Mucosa of descending colon (tissue), 3 donors: ENCODE measurements at regions not wholly inside any gene's neighbourhood (a gene's known extent, or its start where the extent isn't known, plus 50 kb on each side); places are given as distances from the start of the nearest gene placed in this dataset.

ENCODE experiments used
- ATAC-seq: fragments of 200-7000 bp; cut with Tn5 transposase; one replicate; pipeline ENCODE4 v1.9.1; 2020; ENCODE audit warnings: mild to moderate bottlenecking, moderate library complexity
- DNase-seq, 3 donors: peaks; one replicate each; pipeline ENCODE4 v3.0.0-alpha.2; 2020
- H3K36me3 ChIP-seq: fragments of 200-600 bp; one replicate; pipeline ENCODE4 v1.8.0; 2021; ENCODE audit warnings: low read depth, mild to moderate bottlenecking
- H3K4me1 ChIP-seq: fragments of 200-600 bp; one replicate; pipeline ENCODE4 v1.8.0; 2021; ENCODE audit warnings: low read depth, mild to moderate bottlenecking
- H3K4me3 ChIP-seq: fragments of 200-600 bp; one replicate; pipeline ENCODE4 v1.8.0; 2021; ENCODE audit warnings: mild to moderate bottlenecking
- H3K9me3 ChIP-seq: fragments of 200-600 bp; one replicate; pipeline ENCODE4 v1.8.0; 2021; ENCODE audit warnings: mild to moderate bottlenecking
- CTCF ChIP-seq: fragments of 200-600 bp; IDR thresholded peaks from one replicate; pipeline ENCODE4 v1.8.0; 2022; ENCODE audit warnings: antibody characterized with exemption, mild to moderate bottlenecking
- intact Hi-C, 2 donors: fragments of 100-400 bp; cut with DNase I in 1 of 2; cut with micrococcal nuclease in 1 of 2; formaldehyde crosslinking; loops; one replicate each; pipeline versions ENCODE4 v1.11.0 to v1.11.1; 2022; cut with DNase I, micrococcal nuclease
- donor health status: DM: no; HTN: no; CAD: no; lungs with moderate emphysema.
- donor health status: DM: no; HTN: no; CAD: no.
- donor health status: DM: no; HTN: yes; CAD: no.

GRCh38 chr13:73416093-73416492 is 357.3 kb downstream of the KLF5 start:
- intact Hi-C loops, result no loop called here
- Histone ChIP-seq H3K9me3 (no peaks in the 10 kb centered on the region), H3K36me3 (no peaks in the 10 kb centered on the region), H3K4me1 (peaks cover 7% of the 10 kb centered on the region), H3K4me3 (no peak overlapping the region)
- DNase-seq, result no peak
- ATAC-seq, result no peak
- TF ChIP-seq CTCF, result no peak

GRCh38 chr13:73413656-73414055 is 354.9 kb downstream of the KLF5 start:
- peaks cover 7% of the 10 kb centered on the region for H3K4me1 ChIP-seq
- no peaks in the 10 kb centered on the region for H3K9me3 ChIP-seq
- TF ChIP-seq CTCF, result no peak
- DNase-seq, result no peak
- H3K36me3 ChIP-seq, result no peaks in the 10 kb centered on the region
- no peak overlapping the region for H3K4me3 ChIP-seq
- intact Hi-C loops, result no loop called here
- ATAC-seq, result no peak

- DNase-seq (no peak), ATAC-seq (no peak)
- Histone ChIP-seq H3K9me3 (no peaks in the 10 kb centered on the region), H3K4me3 (no peak overlapping the region), H3K4me1 (peaks cover 7% of the 10 kb centered on the region), H3K36me3 (no peaks in the 10 kb centered on the region)
- no peak for TF ChIP-seq CTCF
- intact Hi-C loops, result no loop called here
Measured at GRCh38 chr13:73412933-73413332, 354.1 kb downstream of the KLF5 start.

- no peak for TF ChIP-seq CTCF
- DNase-seq (no peak), ATAC-seq (peak; percentile 56)
- no peaks in the 10 kb centered on the region for H3K9me3 ChIP-seq
- no peak overlapping the region for H3K4me3 ChIP-seq
- H3K36me3 ChIP-seq, result no peaks in the 10 kb centered on the region
- peaks cover 7% of the 10 kb centered on the region for H3K4me1 ChIP-seq
- intact Hi-C loops, result no loop called here
Measured at GRCh38 chr13:73411067-73411809, 352.4 kb downstream of the KLF5 start.

GRCh38 chr13:73406454-73406853 is 347.6 kb downstream of the KLF5 start:
- ATAC-seq, result peak; percentile 73
- intact Hi-C loops, result loop anchor here in 1 of 2 donors (10.0 kb wide), 1 partner anchor 298 kb away; no protein-coding TSS in a partner anchor
- H3K36me3 ChIP-seq, result no peaks in the 10 kb centered on the region
- H3K9me3 ChIP-seq, result no peaks in the 10 kb centered on the region
- no peaks in the 10 kb centered on the region for H3K4me1 ChIP-seq
- no peak for TF ChIP-seq CTCF
- no peak for DNase-seq
- no peak overlapping the region for H3K4me3 ChIP-seq
